NB4 (cell line): ENCODE measurements at regions not wholly inside any gene's neighbourhood (a gene's known extent, or its start where the extent isn't known, plus 50 kb on each side); places are given as distances from the start of the nearest gene placed in this dataset.

Experiments
- DNase-seq: peaks from one replicate; pipeline ENCODE4 v3.0.0; 2010; ENCODE audit warnings: low read depth
- H3K4me3 ChIP-seq: one replicate; pipeline ENCODE4 v1.5.1; 2011; ENCODE audit warnings: mild to moderate bottlenecking, low read depth, low read length, moderate library complexity
- MYC ChIP-seq: IDR thresholded peaks from 2 replicates; pipeline ENCODE4 v1.6.1; 2011; ENCODE audit warnings: low read depth, low read length
- POLR2A ChIP-seq: IDR thresholded peaks from 2 replicates; pipeline ENCODE4 v1.6.1; 2011; ENCODE audit warnings: mild to moderate bottlenecking; ENCODE audit not compliant: insufficient read length; ENCODE audit errors: extremely low read depth
- TF ChIP-seq, protein P1 (sequence below): IDR thresholded peaks from 2 replicates; pipeline ENCODE4 v1.6.1; 2011; ENCODE audit warnings: low read depth, low read length
- TF ChIP-seq, protein P2 (sequence below): IDR thresholded peaks from one replicate; pipeline ENCODE4 v1.5.1; 2012; ENCODE audit warnings: low read depth, low read length

DNA sequence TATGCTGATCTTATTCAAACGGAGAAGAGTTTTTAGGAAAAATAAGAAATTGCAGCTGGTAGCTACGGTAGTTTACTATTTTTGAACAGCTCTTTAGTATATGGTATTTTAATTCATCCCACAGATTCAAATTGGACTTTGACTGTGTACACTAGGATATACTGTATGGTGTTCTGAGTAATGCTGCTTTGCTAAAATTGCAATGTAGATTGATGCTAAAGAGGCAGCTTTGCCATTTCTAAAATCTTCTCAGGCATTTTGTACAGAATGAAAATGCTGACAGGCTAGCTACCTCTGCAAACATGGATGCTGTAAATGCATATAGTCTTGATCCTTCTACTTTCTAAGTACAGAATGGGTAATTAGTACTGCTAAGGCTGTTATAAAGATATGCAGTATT is 826.6 kb upstream of the POU3F3 start:
- TF ChIP-seq, protein P1, sequence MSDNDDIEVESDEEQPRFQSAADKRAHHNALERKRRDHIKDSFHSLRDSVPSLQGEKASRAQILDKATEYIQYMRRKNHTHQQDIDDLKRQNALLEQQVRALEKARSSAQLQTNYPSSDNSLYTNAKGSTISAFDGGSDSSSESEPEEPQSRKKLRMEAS, result no peak
- TF ChIP-seq, protein P2, sequence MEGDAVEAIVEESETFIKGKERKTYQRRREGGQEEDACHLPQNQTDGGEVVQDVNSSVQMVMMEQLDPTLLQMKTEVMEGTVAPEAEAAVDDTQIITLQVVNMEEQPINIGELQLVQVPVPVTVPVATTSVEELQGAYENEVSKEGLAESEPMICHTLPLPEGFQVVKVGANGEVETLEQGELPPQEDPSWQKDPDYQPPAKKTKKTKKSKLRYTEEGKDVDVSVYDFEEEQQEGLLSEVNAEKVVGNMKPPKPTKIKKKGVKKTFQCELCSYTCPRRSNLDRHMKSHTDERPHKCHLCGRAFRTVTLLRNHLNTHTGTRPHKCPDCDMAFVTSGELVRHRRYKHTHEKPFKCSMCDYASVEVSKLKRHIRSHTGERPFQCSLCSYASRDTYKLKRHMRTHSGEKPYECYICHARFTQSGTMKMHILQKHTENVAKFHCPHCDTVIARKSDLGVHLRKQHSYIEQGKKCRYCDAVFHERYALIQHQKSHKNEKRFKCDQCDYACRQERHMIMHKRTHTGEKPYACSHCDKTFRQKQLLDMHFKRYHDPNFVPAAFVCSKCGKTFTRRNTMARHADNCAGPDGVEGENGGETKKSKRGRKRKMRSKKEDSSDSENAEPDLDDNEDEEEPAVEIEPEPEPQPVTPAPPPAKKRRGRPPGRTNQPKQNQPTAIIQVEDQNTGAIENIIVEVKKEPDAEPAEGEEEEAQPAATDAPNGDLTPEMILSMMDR, result no peak
- TF ChIP-seq MYC, result no peak
- no peak for TF ChIP-seq POLR2A
- no peak for DNase-seq
- H3K4me3 ChIP-seq, result no peak overlapping the region

DNA sequence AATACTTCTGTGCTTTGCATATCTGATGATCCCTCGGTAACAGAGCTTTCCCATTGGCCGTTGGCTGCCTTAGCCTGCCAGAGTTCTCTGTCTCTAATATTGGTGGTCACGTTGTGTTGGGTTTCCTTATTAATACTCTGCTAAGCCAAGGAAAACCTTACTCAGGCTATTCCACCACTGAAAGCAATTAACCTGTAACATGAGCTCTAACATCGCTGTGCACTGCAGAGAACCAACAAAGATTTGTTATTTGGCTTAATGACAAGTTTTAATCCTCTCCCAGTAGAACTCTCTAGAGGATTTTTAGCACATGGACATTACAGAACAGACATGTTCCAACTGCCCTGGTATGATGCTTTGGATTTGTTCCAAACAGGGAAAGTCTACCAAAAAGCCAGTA is 825.9 kb upstream of the POU3F3 start:
- no peak overlapping the region for H3K4me3 ChIP-seq
- no peak for TF ChIP-seq POLR2A
- TF ChIP-seq, protein P1, result no peak
- no peak for TF ChIP-seq MYC
- TF ChIP-seq, protein P2, result no peak
- DNase-seq, result no peak

- H3K4me3 ChIP-seq, result no peak overlapping the region
- TF ChIP-seq, protein P2, result peak; percentile 22
- TF ChIP-seq, protein P1, result no peak
- DNase-seq, result peak; percentile 20
These were observed 820.5 kb upstream of the POU3F3 start for GRCh38 chr2:104033399-104033798.

- no peak for DNase-seq
- TF ChIP-seq POLR2A, result no peak
These were observed 813.1 kb upstream of the POU3F3 start for GRCh38 chr2:104040771-104041170.

DNA sequence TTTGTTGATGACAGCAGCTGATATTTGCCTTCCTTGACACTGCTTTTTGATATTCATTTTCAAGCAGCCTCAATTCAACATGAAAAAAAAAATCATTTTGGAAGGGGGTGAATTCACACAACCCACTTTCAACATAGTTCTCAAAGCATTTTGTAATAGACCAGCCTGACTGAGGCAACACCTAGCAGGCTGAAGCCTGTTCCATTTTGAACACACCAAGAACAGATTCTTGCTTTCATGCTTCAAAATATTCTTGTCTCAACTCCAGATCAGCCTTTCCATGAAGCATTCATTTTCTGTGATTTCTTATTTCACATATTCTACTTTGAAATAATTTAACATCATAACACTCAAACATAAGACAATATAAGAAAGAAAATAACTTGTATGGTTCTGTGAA is 812.6 kb upstream of the POU3F3 start:
- TF ChIP-seq, protein P2, result no peak
- no peak for TF ChIP-seq MYC
- no peak for TF ChIP-seq POLR2A
- TF ChIP-seq, protein P1, result no peak
- DNase-seq, result no peak
- H3K4me3 ChIP-seq, result no peak overlapping the region

More at GRCh38 chr2:104040771-104041170, 813.1 kb upstream of the POU3F3 start:
- no peak overlapping the region for H3K4me3 ChIP-seq

DNA sequence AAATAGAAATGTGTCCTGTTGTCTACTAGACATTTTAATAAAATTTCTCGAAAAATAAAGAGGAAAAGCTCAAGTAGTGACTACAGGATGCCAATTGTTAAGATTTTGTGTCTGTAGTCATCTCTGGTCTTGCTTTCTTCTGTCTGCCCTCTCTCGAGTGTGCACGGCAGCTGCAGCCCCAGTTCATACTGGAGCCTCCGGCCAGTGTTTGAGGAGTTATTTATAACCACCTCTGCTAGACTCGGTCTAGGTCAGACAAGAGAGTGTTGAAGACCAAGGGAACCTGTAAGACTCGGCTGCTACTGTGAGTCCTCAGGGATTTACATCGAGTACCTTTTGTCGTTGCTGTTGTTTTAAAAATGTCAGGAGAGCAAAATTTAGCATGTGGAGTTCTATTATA is 810.1 kb upstream of the POU3F3 start:
- TF ChIP-seq POLR2A (no peak), MYC (no peak)
- TF ChIP-seq, protein P1, result no peak
- TF ChIP-seq, protein P2, result no peak
- DNase-seq, result no peak
- no peak overlapping the region for H3K4me3 ChIP-seq
